ENCODE measurements at regions not wholly inside any gene's neighbourhood (a gene's known extent, or its start where the extent isn't known, plus 50 kb on each side); places are given as distances from the start of the nearest gene placed in this dataset.

DNA sequence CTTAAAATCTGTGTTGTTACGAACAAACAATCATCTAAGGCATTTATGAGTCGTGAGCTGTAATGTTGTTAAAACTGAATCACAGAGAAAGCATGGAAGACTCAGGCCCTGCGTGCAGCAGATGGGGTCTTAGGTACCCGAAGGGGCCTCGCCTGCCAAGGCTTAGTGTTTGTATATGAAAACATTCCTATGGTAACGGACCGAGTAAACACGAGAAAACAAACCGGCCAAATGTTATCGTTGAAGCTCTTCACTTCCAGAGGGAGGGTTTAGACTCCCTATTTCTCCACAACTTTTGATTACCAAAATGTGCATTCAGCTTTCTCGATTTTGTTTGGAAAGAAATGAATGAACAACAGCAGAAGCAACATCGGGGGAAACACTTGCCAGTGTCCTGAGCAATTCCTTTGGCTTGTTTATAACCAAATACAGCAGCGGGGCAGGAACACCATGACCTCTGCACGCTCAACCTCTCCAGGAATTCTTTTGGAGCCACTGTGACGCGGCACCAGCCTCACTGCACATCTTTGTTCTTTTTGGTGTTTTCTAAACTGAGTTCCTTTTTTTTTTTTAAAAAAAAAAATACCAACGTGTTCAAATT lies 121.6 kb upstream of the KLF6 start:
- peak; percentile 49 for DNase-seq (ENCODE audit: low spot score)

DNA sequence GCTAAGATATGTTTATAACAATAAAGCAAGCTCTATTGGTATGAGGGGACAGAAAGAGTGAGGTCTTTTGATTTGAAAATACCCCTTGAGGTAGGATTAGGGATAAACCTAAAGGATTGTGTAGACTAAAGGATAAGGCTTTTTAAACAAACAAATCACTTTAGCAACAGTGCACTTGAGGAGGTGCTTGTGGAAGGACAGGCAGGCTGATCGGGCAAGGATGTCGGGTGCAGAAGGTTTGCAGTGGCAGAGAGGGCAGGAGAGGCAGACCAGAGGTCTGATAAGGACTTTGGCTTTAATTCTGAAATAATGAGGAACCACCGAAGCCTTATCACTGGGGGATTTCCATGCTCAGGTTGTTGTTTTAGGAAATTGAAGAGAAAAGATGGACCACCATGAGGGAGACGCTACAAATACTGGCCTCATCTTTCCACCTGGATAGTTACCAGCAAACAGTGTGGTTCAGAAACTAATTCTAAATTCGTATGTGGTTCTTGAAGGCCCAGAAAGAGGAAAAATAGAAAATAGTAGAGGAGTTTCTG lies 119.5 kb upstream of the KLF6 start:
- DNase-seq (ENCODE audit: low spot score): no peak

DNA sequence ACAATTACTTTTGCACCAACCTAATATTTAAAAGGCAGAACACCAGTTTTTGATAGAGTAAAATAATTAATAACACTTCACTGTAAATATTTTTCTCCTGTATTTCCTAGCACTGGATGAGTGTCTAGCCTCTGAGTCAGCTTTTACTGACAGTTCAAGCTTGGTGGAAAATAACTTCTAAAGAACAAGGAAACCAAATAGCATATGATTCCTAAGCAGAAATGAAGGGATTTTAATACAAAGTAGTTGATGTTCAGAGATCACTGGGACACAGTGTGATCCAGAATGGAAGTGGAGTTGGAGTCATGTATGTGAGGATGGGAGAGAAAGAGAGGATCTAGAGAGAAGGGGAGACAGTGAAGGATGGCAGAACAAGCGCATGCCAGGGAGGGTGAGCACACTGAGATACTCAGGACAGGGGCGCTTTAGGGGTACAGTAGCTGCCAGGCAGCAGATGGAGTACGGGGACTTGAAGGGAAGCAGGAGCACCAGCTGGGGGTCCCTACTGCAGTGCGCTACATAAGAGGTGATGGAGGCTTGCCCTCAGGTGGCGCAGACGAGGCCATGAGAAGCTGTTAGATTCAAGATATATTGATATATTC lies 117.9 kb upstream of the KLF6 start:
- DNase-seq (ENCODE audit: low spot score): no peak

DNA sequence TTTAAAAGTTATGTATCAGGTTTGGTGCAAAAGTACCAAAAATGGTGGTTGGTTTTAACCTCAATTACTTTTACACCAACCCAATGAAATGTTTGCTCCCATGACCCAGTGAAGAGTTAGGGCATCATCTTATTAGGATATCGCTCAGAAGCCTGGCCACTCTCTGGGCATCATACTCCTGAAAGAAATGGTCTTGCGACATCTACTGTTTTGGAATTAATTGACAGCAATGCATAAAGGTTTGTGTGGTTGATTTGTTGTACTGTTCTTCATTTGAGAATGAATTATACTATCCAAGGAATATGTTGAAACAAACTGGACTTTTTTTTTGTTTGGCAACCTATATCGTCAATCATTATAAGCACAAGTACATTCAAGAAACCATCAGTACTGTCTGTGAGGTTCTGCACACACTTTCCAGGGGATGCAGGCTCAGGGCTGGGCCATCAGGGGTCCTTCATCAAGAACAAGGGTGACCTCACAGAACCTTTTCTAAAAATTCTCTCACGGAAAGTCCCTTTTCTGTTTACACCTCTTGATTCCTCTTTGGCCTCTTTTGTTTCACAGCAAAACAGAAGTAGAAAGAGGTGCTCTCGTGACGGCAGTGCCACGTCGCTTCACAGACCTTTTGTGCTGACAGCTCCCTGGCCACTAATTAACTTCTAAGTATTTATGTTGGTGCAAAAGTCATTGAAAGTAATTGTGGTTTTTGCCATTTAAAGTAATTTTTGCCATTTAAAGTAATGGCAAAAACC lies 117.2 kb upstream of the KLF6 start:
- no peak for DNase-seq (ENCODE audit: low spot score)

DNA sequence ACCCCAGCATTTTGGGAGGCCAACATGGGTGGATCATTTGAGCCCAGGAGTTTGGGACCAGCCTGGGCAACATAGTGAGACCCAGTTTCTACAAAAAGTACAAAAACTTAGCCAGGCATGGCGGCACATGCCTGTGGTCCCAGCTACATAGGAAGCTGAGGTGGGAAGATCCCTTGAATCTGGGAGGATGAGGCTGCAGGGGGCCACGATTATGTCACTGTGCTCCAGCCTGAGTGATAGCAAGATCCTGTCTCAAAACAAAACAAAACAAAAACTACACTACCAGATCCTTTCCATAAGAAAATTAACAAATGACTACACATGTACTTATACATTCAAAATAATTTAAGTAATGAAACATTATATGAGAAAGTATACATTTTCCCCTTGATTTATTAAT lies 116.4 kb upstream of the KLF6 start:
- DNase-seq (ENCODE audit: low spot score): no peak

DNA sequence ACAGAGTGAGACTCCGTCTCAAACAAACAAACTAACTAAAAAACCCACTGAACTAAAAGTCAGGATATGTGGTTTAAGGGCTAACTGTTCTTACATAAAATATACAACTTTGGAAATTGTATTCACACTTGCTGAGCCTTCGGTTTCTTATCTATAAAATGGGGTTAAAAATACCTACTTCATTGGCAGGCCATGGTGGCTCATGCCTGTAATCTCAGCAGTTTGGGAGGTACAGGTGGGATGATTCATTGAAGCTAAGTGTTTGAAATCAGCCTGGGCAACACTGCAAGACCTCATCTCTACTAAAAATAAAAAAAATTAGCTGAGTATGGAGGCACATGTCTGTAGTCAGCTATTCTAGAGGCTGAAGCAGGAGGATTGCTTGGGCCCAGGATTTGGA lies 115.4 kb upstream of the KLF6 start:
- no peak for DNase-seq (ENCODE audit: low spot score)

DNA sequence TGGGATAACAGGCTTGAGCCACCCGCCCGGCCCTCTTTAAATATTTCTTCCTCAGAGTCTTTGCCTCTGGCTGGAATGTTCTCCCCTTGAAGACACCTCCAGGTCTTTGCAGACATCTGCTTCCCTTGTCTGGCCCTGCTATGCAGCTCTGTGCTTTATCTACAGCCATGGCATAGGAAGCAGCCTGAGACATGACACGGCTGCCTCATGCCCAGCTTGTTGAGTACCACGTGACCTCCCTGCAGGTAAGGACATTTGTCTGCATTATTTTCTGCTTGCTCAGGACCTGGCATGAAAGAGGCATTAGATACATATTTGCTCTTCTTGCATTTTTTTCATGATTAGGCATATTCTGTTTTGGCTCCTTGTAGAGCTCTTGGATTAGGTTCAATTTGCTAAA lies 113.8 kb upstream of the KLF6 start:
- DNase-seq (ENCODE audit: low spot score): peak; percentile 74

DNA sequence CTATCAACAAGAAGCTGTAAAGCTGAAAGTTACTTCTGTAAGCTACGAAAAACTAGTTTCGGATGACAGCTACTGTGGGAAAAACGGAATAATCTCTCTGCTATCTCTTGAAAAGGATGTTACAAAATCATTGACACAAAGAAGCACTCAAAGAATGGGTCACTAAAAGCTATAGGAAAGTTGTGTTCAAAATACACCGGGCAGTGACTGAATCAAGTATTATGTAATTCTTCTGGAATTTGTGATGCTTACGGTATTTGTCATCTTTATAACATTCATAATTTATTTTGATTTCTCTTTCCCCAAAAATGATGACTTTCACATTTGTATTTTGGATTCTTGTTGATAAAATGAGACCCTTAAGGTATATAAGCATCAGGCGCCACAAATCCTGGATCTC lies 112.1 kb upstream of the KLF6 start:
- no peak for DNase-seq (ENCODE audit: low spot score)

DNA sequence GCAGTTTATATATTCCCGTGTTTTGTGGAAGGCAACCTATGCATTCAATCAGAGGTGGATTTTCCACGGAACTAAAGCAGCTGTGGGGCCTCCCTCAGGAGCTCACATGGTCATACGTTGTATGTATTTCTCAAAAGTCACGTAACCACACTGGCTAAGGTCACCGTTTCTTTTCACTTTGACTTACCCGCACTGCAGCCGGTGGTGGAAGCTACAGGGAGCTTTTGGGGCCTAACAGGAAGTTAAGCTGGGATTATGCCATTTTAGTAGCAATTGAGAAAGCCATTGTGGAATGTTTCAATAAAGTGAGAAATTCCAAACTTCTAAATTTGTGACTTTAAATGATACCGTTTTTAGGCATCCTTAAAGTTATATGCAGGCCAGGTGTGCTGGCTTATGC lies 111.2 kb upstream of the KLF6 start:
- DNase-seq (ENCODE audit: low spot score): no peak

DNA sequence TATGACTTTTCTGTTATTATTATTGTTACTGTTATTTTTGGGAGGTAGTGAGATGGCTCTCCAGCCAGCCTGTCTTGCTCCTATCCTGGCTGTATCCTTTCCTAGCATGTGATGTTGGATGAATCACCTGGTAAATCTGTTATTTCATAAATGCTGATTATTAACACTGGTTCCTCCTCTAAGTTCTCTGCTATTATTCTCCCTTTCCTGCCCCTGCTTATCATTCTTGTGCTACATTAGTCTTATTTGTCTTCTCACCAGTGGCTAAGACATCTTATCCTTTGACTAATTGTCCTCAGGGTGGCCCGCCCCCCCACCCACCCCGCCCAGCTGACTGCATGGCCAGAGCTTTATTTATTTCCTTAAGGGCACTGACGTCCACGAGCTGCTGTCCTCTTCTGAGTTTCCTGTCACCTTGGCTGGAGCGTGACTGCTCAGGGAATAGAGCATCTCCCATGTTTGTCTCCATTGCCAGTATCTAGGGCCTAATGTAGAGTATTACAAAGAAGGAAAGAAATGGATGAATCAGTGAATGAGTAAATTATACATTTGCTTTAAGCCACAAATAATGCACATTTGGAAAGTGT lies 110.1 kb upstream of the KLF6 start:
- no peak for DNase-seq (ENCODE audit: low spot score)

DNA sequence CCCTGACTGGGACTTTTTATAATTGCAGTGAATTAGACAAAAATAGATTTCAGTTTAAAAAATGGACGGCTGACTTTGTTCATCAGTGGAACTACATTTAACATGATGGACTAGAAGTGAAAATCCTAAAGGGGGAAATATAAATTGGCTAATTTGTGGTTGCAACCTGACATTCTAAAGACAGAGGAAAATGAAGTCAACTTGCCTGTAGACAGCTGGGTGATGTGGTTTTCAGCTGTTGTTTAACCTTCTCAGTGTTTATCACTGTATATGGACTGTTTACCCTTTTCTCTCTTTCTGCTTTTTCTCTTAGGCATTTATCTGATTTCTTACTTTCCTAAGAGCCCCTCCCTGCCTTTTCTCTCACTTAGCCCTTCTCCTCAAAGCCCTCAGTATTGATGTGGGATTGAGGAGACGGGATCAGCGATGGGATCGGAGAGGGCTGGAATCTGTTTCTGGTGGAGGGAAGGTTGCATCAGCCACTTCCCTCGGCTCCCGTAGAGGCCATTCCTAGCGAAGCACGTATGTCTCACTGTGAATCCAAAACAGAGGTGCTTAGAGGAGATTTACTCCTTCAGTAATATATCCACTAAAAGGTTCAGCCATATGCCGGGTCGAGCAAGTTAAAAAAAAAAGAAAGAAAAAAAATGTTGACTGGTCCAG lies 109.0 kb upstream of the KLF6 start:
- no peak for DNase-seq (ENCODE audit: low spot score)

DNA sequence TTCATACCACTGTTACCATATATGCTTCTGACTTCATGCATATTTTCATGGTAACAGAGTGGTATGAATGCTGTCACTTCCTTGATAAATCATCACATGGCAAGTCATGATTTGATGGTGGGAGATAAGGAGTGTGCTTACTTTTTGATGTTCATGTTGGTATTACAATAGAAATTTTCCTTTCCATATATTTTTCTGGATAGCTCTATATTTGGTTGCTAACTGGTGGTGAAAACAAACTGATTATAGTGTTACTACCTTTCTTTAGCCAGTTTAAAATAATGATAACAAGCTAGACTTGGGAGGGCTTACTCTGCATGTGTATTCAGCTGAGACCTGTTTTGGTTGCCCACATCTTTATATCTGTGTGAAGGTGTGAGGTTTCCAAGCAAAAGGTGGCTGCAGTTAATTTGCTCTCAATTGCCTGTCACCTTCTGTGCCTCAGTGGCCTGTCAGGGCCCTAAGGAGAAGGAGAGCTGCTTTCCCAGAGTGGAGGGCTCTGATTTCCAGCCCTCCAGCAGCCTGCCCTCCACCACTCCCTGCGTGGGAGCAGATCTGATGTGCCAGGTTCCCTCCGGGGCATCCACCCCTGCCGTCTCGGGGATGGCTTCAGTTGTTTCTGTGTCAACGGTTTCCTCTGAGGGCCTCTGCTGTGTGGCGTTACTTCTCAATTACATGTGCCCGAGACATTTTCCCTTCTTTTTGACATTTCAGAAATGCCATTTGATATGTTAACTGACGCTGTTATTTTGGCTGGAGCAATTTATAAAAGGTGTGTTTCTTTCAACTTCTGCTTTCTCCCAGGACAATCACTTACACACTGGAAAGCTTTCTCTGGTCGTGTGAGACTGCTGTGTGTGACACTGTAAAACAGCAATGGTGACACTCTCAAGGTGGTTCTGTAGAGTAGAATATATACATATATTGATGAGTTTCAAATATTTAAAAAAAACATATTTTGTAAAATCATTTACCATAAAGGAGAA lies 107.7 kb upstream of the KLF6 start:
- DNase-seq (ENCODE audit: low spot score): no peak

DNA sequence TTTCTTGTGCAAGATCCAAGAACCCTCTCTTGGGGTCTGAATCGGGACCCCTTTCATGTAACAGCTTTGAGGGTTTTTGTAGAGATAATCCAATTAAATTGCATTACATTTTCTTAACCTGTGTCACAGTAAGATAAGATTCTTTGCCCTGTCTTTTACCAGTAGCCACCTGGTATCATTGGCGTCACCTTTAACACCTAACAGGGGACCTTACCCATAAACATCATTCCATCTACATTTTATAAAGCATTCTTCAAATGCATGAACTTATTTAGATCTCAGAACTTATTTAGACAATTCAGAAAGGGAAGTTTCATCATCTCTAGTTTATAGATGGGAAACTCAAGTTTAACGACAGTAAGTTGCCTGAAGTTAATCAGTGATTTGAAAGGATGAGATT lies 106.4 kb upstream of the KLF6 start:
- no peak for DNase-seq (ENCODE audit: low spot score)

DNA sequence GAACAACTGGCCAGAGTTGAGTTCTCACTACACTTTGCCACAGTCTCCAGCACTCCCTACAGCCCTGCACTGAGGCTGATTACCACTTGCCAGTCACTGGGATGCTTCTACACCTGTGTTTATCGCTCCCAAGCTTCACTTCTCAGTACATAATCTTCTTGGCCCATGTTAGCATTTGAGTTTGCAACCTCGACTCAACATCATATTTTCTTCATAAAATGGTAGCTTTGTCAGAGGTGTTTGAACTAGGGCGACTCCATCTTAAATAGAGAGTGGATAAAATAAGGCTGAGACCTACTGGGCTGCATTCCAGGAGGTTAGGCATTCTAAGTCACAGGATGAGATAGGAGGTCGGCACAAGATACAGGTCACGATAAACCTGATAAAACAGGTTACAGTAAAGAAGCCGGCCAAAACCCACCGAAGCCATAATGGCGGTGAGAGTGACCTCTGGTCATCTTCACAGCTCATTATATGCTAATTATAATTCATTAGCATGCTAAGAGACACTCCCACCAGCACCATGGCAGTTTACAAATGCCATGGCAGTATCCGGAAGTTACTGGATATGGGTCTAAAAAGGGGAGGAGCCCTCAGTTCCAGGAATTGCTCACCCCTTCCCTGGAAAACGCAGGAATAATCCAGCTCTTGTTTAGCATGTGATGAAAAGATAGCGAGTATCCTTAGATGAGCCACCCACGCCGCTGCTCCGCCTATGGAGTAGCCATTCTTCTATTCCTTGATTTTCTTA lies 105.8 kb upstream of the KLF6 start:
- no peak for DNase-seq (ENCODE audit: low spot score)

DNA sequence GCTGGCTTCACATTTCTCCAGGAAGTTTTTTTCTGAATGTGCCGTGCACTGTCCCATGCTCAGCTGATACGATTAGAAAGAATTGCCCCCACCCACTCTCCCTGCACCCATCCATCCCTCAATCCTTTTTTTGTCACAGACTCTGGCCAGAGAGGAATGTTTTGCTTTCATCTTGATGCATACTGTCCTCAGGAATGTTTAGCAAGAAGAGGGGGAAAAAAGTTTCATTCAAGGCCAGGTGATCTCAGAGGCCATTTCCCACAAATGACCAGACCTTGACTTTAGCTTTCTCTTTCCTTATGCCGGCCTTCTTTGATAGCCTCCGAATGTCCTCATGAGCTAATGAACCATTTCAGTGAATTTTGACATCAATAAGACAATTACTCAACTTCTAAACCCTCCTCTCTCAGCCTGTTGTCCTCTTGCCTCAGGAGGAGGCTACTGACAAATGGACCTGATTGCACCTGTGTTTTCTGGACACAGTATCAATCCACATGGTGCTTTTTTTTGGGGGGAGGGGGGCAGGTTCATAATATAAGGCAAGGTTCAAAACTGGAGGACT lies 105.0 kb upstream of the KLF6 start:
- no peak for DNase-seq (ENCODE audit: low spot score)

DNA sequence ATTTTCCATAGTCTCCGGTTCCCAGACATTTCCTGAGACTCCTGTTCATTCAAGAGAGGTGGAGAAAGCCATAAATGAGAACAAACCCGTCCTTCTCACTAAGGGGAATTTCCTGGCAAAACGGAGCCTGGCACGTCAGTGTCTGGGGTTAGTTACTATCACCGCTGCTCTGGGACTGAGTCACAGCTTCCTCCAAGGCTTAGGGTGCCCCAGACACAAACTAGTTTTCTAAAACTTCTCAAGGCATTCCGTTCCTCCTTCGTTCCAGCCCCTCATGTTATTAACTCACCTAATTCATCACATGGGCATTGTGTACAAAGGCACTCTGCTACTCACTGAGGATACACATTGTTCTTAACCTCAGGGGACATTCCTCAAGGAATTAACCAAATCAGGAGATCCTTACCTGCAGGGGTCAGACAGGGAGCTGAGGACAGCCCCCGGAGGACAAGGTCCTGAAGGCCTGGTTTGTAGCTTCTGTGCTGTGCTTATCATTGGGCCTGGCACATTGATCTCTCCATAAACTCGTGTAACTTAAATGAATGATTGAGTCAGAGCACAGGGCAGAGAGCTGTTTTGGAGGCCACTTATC lies 103.0 kb upstream of the KLF6 start:
- DNase-seq (ENCODE audit: low spot score): peak; percentile 50

DNA sequence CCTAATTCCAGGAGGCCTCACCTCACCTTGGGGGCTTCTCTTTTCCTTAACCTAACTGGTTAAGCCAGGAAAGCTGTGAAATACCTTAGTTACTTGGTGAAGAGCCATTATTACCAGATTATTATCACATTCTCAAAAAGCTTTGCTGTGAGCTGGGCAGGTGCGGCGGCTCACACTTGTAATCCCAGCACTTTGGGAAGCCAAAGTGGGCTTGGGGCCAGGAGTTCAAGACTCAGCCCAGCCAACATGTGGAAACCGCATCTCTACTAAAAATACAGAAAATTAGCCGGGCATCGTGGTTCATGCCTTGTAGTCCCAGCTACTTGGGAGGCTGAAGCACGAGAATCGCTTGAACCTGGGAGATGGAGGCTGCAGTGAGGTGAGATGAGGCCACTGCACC lies 102.4 kb upstream of the KLF6 start:
- DNase-seq (ENCODE audit: low spot score): no peak

DNA sequence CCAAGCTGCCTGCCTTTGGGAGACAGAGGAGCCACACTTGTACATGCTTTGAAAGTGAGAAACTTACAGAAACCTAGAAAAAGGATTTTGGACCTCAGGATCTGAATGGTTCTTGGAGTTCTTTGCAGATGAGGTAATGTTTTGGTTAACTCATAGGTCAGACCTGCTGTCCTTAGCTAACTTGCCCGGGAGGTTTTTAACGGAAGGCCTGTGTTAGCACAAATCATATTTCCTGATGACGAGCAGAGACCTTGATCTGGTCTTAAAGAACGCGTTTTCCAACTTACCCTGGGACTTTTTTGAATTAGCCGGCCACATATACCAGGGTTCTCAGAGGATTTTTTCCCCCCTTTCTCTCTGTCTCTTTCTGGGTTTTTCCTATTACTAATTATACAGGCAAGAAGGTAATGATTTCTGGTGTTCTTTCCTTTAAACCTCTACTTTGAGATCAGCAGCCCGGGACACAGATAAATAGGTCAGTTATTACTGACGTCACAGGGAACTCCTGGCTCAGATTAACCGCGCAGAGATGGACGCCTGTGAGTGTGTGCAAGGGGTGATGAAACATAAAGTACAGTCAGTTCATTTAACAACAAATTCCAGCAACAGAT lies 101.7 kb upstream of the KLF6 start:
- peak; percentile 69 for DNase-seq (ENCODE audit: low spot score)

DNA sequence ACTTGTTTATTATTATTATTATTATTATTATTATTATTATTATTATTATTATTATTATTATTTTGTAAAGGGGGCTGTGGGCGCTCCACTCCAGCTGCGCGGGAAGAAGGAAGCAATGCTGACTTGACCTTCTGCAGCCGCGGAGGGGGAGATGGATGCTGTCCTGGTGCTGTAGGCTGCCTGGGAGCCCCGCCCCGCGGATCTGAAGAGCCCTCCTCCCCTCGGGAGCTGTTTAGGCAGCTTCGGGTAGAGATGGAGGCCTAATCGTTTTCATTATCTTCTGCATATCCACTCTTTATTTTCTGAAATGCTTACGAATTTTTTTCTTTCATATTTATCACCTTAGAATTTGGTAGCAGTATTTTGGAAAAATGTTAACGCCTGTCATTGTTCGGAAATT lies 101.2 kb upstream of the KLF6 start:
- DNase-seq (ENCODE audit: low spot score): no peak
